Adrenal gland (tissue), 9 donors: ENCODE measurements at regions not wholly inside any gene's neighbourhood (a gene's known extent, or its start where the extent isn't known, plus 50 kb on each side); places are given as distances from the start of the nearest gene placed in this dataset.

Experiments
- DNase-seq, 7 donors: peaks; one replicate each; pipeline ENCODE4 v3.0.0-alpha.2; 2019 to 2020
- H3K27ac ChIP-seq, 5 donors: fragments of 200-600 bp; sonication (generic) in 4 of 5; 1 replicate in 3 of 5; 2 replicates in 2 of 5; pipeline versions ENCODE4 v1.5.1 to v1.8.0; 2016 to 2020; ENCODE audit warnings: mild to moderate bottlenecking in 1 of 5
- H3K27me3 ChIP-seq: fragments of 200-600 bp; 2 replicates; pipeline ENCODE4 v1.8.0; 2021
- H3K36me3 ChIP-seq, 2 donors: fragments of 200-600 bp; replicated peaks in 1 of 2; 1 replicate in 1 of 2; 2 replicates in 1 of 2; pipeline versions ENCODE4 v1.5.1 to v1.8.0; 2018 to 2022
- H3K4me1 ChIP-seq, 2 donors: fragments of 200-600 bp; replicated peaks in 1 of 2; 1 replicate in 1 of 2; 2 replicates in 1 of 2; pipeline versions ENCODE4 v1.5.1 to v1.8.0; 2018 to 2021
- H3K4me3 ChIP-seq, 4 donors: fragments of 200-600 bp; sonication (generic) in 3 of 4; one replicate each; pipeline ENCODE4 v1.5.1; 2016 to 2018
- H3K9me3 ChIP-seq, 3 donors: fragments of 200-600 bp; sonication (generic) in 1 of 3; replicated peaks in 1 of 3; 1 replicate in 2 of 3; 2 replicates in 1 of 3; pipeline versions ENCODE4 v1.5.1 to v1.8.0; 2016 to 2021
- CTCF ChIP-seq, 6 experiments: fragments of 450-650 bp in 4 of 6; fragments of 200-600 bp in 2 of 6; sonication (generic) in 1 of 6; IDR thresholded peaks; 1 replicate in 5 of 6; 2 replicates in 1 of 6; pipeline versions ENCODE4 v1.5.1 to v1.8.0; 2016 to 2021; ENCODE audit warnings: antibody characterized with exemption in 6 of 6, mild to moderate bottlenecking in 2 of 6, moderate library complexity in 1 of 6
- POLR2A ChIP-seq, 2 donors: fragments of 450-650 bp; IDR thresholded peaks; one replicate each; pipeline ENCODE4 v1.6.1; 2017; ENCODE audit warnings: antibody characterized with exemption in 2 of 2, mild to moderate bottlenecking in 2 of 2, moderate library complexity in 1 of 2
- WGBS, 4 donors: extraction: QIAGEN DNeasy Blood & Tissue Kit in 2 of 4; methylation state at CpG; one replicate each; pipeline versions ENCODE4 v1.1.5 to v1.1.7; 2013 to 2017; 5-methylcytosine and 5-hydroxymethylcytosine counted together
- intact Hi-C, 2 donors: fragments of 100-400 bp; cut with DNase I; formaldehyde crosslinking; loops; one replicate each; pipeline versions ENCODE4 v1.14.1 to v1.15.0; 2022 to 2023
- donor health status: healthy with polysubstance abuse.
- donor health status: Bipolar disorder and iron deficiency.
- donor health status: DM: yes; HTN: yes; CAD: no.
- donor health status: DM: no; HTN: no; CAD: no.
- donor health status: DM: no; HTN: no; CAD: no.

DNA sequence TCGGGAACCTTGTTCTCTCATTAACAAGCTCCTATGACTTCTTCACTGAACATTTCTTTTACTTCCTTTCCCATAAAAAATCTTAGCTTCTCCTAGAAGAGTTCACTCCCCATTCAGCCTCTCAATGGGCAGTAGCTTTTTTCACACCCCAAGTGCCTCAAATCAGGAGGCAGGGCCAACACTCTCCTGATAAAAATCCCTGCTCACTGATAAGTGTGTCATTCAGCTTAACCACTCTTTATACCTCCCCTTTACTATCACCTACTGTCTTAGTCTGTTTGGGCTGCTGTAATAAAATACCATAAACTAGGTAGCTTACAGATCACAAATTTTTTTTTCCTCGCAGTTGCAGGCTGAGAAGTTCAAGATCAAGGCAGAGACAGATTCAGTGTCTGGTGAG lies 400.4 kb downstream of the WDR72 start:
- H3K4me3 ChIP-seq = no peak overlapping the region
- H3K4me1 ChIP-seq = no peaks in the 10 kb centered on the region
- no peaks in the 10 kb centered on the region for H3K27me3 ChIP-seq
- H3K9me3 ChIP-seq = no peaks in the 10 kb centered on the region
- 75 to 93% (median 83%) methylated on average over 2 of the region's 2 CpGs for WGBS, 4 donors
- H3K27ac ChIP-seq = no peak overlapping the region
- H3K36me3 ChIP-seq = no peaks in the 10 kb centered on the region
- no peak for DNase-seq
- intact Hi-C loops = no loop called here
- TF ChIP-seq CTCF (IDR thresholded peaks at IDR 0.05) (no peak), POLR2A (IDR thresholded peaks at IDR 0.05) (no peak)

- H3K9me3 ChIP-seq = no peaks in the 10 kb centered on the region
- H3K4me1 ChIP-seq = no peaks in the 10 kb centered on the region
- DNase-seq = no peak
- H3K4me3 ChIP-seq = no peak overlapping the region
- H3K27ac ChIP-seq = no peak overlapping the region
- intact Hi-C loops = no loop called here
- H3K27me3 ChIP-seq = no peaks in the 10 kb centered on the region
- no peaks in the 10 kb centered on the region for H3K36me3 ChIP-seq
- TF ChIP-seq POLR2A (IDR thresholded peaks at IDR 0.05) (no peak), CTCF (IDR thresholded peaks at IDR 0.05) (no peak)
Observed at GRCh38 chr15:53354874-53355273, 404.6 kb downstream of the WDR72 start.

GRCh38 chr15:53351373-53351772 lies 408.1 kb downstream of the WDR72 start:
- no peak for DNase-seq
- intact Hi-C loops = no loop called here
- Histone ChIP-seq H3K4me3 (no peak overlapping the region), H3K9me3 (no peaks in the 10 kb centered on the region), H3K36me3 (no peaks in the 10 kb centered on the region), H3K27me3 (no peaks in the 10 kb centered on the region), H3K4me1 (no peaks in the 10 kb centered on the region), H3K27ac (no peak overlapping the region)
- 59 to 69% (median 62%) methylated on average over 3 of the region's 3 CpGs for WGBS, 4 donors
- no peak for TF ChIP-seq CTCF (IDR thresholded peaks at IDR 0.05)
- TF ChIP-seq POLR2A (IDR thresholded peaks at IDR 0.05) = no peak

GRCh38 chr15:53346583-53346982 lies 412.9 kb downstream of the WDR72 start:
- intact Hi-C loops = no loop called here
- Histone ChIP-seq H3K4me1 (no peaks in the 10 kb centered on the region), H3K4me3 (no peak overlapping the region), H3K36me3 (no peaks in the 10 kb centered on the region), H3K27me3 (no peaks in the 10 kb centered on the region), H3K9me3 (no peaks in the 10 kb centered on the region), H3K27ac (no peak overlapping the region)
- TF ChIP-seq POLR2A (IDR thresholded peaks at IDR 0.05) (no peak), CTCF (IDR thresholded peaks at IDR 0.05) (no peak)
- 78 to 84% (median 81%) methylated on average over 3 of the region's 3 CpGs for WGBS, 4 donors
- no peak for DNase-seq
